CD4-positive, CD25-positive, alpha-beta regulatory T cell (primary cell): ENCODE measurements at regions not wholly inside any gene's neighbourhood (a gene's known extent, or its start where the extent isn't known, plus 50 kb on each side); places are given as distances from the start of the nearest gene placed in this dataset.
A peak's percentile ranks its signal among the peaks of the same experiment; 100 is the strongest.
"Not testable (repeated sequence)": the region's sequence is repeated elsewhere in the genome, so short reads cannot be mapped to it uniquely, and the experiment has no call there.

ENCODE experiments used
- ATAC-seq, 2 donors: fragments of 150-1000 bp; cut with Tn5 transposase; one replicate each; pipeline ENCODE4 v1.10.0; 2021; ENCODE audit warnings: low read depth in 2 of 2, moderate number of reproducible peaks in 2 of 2, moderate library complexity in 1 of 2
- DNase-seq, 3 donors: peaks; one replicate each; pipeline versions ENCODE4 v3.0.0 to v3.0.0-alpha.2; 2012 to 2022; ENCODE audit warnings: mixed read lengths in 1 of 3
- H3K27ac ChIP-seq: one replicate; pipeline ENCODE4 v1.7.0; 2013; ENCODE audit warnings: mild to moderate bottlenecking, low read length; ENCODE audit not compliant: insufficient read depth, poor library complexity, severe bottlenecking
- H3K27me3 ChIP-seq: one replicate; pipeline ENCODE4 v1.7.0; 2013; ENCODE audit warnings: low read length; ENCODE audit not compliant: control insufficient read depth, insufficient read depth
- H3K36me3 ChIP-seq: one replicate; pipeline ENCODE4 v1.7.0; 2013; ENCODE audit warnings: mild to moderate bottlenecking, low read length, moderate library complexity; ENCODE audit not compliant: control insufficient read depth, insufficient read depth
- H3K4me1 ChIP-seq: 2 replicates; pipeline ENCODE4 v1.7.0; 2013; ENCODE audit warnings: mild to moderate bottlenecking, low read length; ENCODE audit not compliant: insufficient read depth, control insufficient read depth, poor library complexity, severe bottlenecking
- H3K4me3 ChIP-seq: one replicate; pipeline ENCODE4 v1.7.0; 2013; ENCODE audit warnings: low read depth, mild to moderate bottlenecking, low read length, moderate library complexity
- H3K9me3 ChIP-seq, 2 experiments: 1 replicate in 1 of 2; 2 replicates in 1 of 2; pipeline ENCODE4 v1.7.0; 2013; ENCODE audit warnings: low read length in 2 of 2, mild to moderate bottlenecking in 1 of 2, moderate library complexity in 1 of 2; ENCODE audit not compliant: control insufficient read depth in 2 of 2
- H3K27ac Mint-ChIP-seq, 3 donors: one replicate each; pipeline ENCODE4 v1.8.0; 2020 to 2022; ENCODE audit warnings: mild to moderate bottlenecking in 3 of 3, mixed read lengths in 3 of 3, moderate library complexity in 2 of 3
- H3K27me3 Mint-ChIP-seq: one replicate; pipeline ENCODE4 v1.8.0; 2022; ENCODE audit warnings: mild to moderate bottlenecking, mixed read lengths
- H3K36me3 Mint-ChIP-seq: one replicate; pipeline ENCODE4 v1.8.0; 2020; ENCODE audit warnings: mixed read lengths
- H3K4me1 Mint-ChIP-seq, 4 donors: one replicate each; pipeline ENCODE4 v1.8.0; 2020 to 2022; ENCODE audit warnings: mixed read lengths in 4 of 4, mild to moderate bottlenecking in 1 of 4
- H3K4me3 Mint-ChIP-seq, 4 donors: one replicate each; pipeline ENCODE4 v1.8.0; 2020 to 2022; ENCODE audit warnings: mild to moderate bottlenecking in 4 of 4, mixed read lengths in 4 of 4, moderate library complexity in 3 of 4
- H3K9me3 Mint-ChIP-seq, 7 donors: one replicate each; pipeline ENCODE4 v1.8.0; 2020 to 2022; ENCODE audit warnings: mixed read lengths in 7 of 7, mild to moderate bottlenecking in 3 of 7, moderate library complexity in 2 of 7

- H3K36me3 ChIP-seq = no peaks in the 10 kb centered on the region
- H3K4me3 Mint-ChIP-seq = no peak overlapping the region
- no peak overlapping the region for H3K27ac Mint-ChIP-seq
- peaks cover 0 to 2% (median 1%) of the 10 kb centered on the region in 7 donors for H3K9me3 Mint-ChIP-seq
- H3K9me3 ChIP-seq = no peaks in the 10 kb centered on the region
- no peaks in the 10 kb centered on the region for H3K4me1 ChIP-seq
- no peak overlapping the region for H3K4me3 ChIP-seq
- no peaks in the 10 kb centered on the region for H3K4me1 Mint-ChIP-seq
- H3K27ac ChIP-seq = no peak overlapping the region
- ATAC-seq = no peak
- H3K27me3 Mint-ChIP-seq = no peaks in the 10 kb centered on the region
- no peaks in the 10 kb centered on the region for H3K36me3 Mint-ChIP-seq
- no peak for DNase-seq
- H3K27me3 ChIP-seq = no peaks in the 10 kb centered on the region
Observed at GRCh38 chr9:87381746-87382145, 115.9 kb upstream of the DAPK1 start.

GRCh38 chr9:87382900-87383299 is 114.8 kb upstream of the DAPK1 start:
- Histone ChIP-seq H3K4me3 (no peak overlapping the region), H3K27ac (no peak overlapping the region), H3K9me3 (no peaks in the 10 kb centered on the region), H3K36me3 (no peaks in the 10 kb centered on the region), H3K27me3 (no peaks in the 10 kb centered on the region), H3K4me1 (no peaks in the 10 kb centered on the region)
- Mint-ChIP-seq H3K36me3 (no peaks in the 10 kb centered on the region), H3K27ac (no peak overlapping the region), H3K9me3 (peaks cover 0 to 2% (median 1%) of the 10 kb centered on the region in 7 donors), H3K4me3 (no peak overlapping the region), H3K27me3 (no peaks in the 10 kb centered on the region), H3K4me1 (no peaks in the 10 kb centered on the region)
- DNase-seq (no peak), ATAC-seq (no peak)

GRCh38 chr9:87383344-87384150 is 114.1 kb upstream of the DAPK1 start:
- Histone ChIP-seq H3K4me3 (no peak overlapping the region), H3K4me1 (no peaks in the 10 kb centered on the region), H3K9me3 (no peaks in the 10 kb centered on the region), H3K36me3 (no peaks in the 10 kb centered on the region), H3K27ac (no peak overlapping the region), H3K27me3 (no peaks in the 10 kb centered on the region)
- no peaks in the 10 kb centered on the region for H3K4me1 Mint-ChIP-seq
- peaks cover 0 to 2% (median 0%) of the 10 kb centered on the region in 7 donors for H3K9me3 Mint-ChIP-seq
- no peaks in the 10 kb centered on the region for H3K36me3 Mint-ChIP-seq
- H3K27me3 Mint-ChIP-seq = no peaks in the 10 kb centered on the region
- H3K4me3 Mint-ChIP-seq = no peak overlapping the region
- DNase-seq (no peak), ATAC-seq (no peak)
- no peak overlapping the region for H3K27ac Mint-ChIP-seq

GRCh38 chr9:87386490-87387025 is 111.1 kb upstream of the DAPK1 start:
- Histone ChIP-seq H3K9me3 (no peaks in the 10 kb centered on the region), H3K27me3 (no peaks in the 10 kb centered on the region), H3K4me1 (no peaks in the 10 kb centered on the region), H3K36me3 (no peaks in the 10 kb centered on the region), H3K27ac (no peak overlapping the region), H3K4me3 (no peak overlapping the region)
- ATAC-seq = peak in 1 of 2 donors; percentile 5
- H3K36me3 Mint-ChIP-seq = no peaks in the 10 kb centered on the region
- no peaks in the 10 kb centered on the region for H3K27me3 Mint-ChIP-seq
- no peak overlapping the region for H3K4me3 Mint-ChIP-seq
- peaks cover 0 to 2% (median 0%) of the 10 kb centered on the region in 7 donors for H3K9me3 Mint-ChIP-seq
- H3K27ac Mint-ChIP-seq = no peak overlapping the region
- H3K4me1 Mint-ChIP-seq = no peaks in the 10 kb centered on the region
- DNase-seq = no peak

- H3K27ac ChIP-seq = no peak overlapping the region
- no peaks in the 10 kb centered on the region for H3K4me1 ChIP-seq
- Mint-ChIP-seq H3K9me3 (peaks cover 0 to 2% (median under 1%) of the 10 kb centered on the region in 7 donors), H3K4me3 (no peak overlapping the region), H3K27me3 (no peaks in the 10 kb centered on the region), H3K27ac (no peak overlapping the region), H3K36me3 (no peaks in the 10 kb centered on the region), H3K4me1 (no peaks in the 10 kb centered on the region)
- DNase-seq (no peak), ATAC-seq (no peak)
- H3K27me3 ChIP-seq = no peaks in the 10 kb centered on the region
- no peaks in the 10 kb centered on the region for H3K9me3 ChIP-seq
- H3K4me3 ChIP-seq = no peak overlapping the region
- H3K36me3 ChIP-seq = no peaks in the 10 kb centered on the region
Observed at GRCh38 chr9:87387351-87388011, 110.2 kb upstream of the DAPK1 start.

- H3K27me3 Mint-ChIP-seq, H3K36me3 Mint-ChIP-seq, H3K4me3 ChIP-seq, ATAC-seq, H3K27me3 ChIP-seq, H3K9me3 ChIP-seq, DNase-seq, H3K4me3 Mint-ChIP-seq, H3K4me1 Mint-ChIP-seq, H3K27ac Mint-ChIP-seq, H3K27ac ChIP-seq, H3K9me3 Mint-ChIP-seq, H3K36me3 ChIP-seq, H3K4me1 ChIP-seq: not testable (repeated sequence)
Observed at GRCh38 chr9:87388708-87389107, 109.0 kb upstream of the DAPK1 start.

- Histone ChIP-seq H3K4me3 (no peak overlapping the region), H3K36me3 (no peaks in the 10 kb centered on the region), H3K9me3 (no peaks in the 10 kb centered on the region), H3K4me1 (no peaks in the 10 kb centered on the region), H3K27ac (no peak overlapping the region), H3K27me3 (no peaks in the 10 kb centered on the region)
- ATAC-seq (no peak), DNase-seq (no peak)
- no peak overlapping the region for H3K4me3 Mint-ChIP-seq
- peaks cover 0 to 6% (median 2%) of the 10 kb centered on the region in 7 donors for H3K9me3 Mint-ChIP-seq
- no peaks in the 10 kb centered on the region for H3K27me3 Mint-ChIP-seq
- H3K36me3 Mint-ChIP-seq = no peaks in the 10 kb centered on the region
- no peak overlapping the region for H3K27ac Mint-ChIP-seq
- no peaks in the 10 kb centered on the region for H3K4me1 Mint-ChIP-seq
Observed at GRCh38 chr9:87389936-87390335, 107.7 kb upstream of the DAPK1 start.
